Activated CD4-positive, alpha-beta T cell treated with anti-CD3 and anti-CD28 coated beads, Interleukin-2, amount 10 ng/mL, durations not matched to agents 7 days and 5 days (primary cell): ENCODE measurements at regions not wholly inside any gene's neighbourhood (a gene's known extent, or its start where the extent isn't known, plus 50 kb on each side); places are given as distances from the start of the nearest gene placed in this dataset.
A peak's percentile ranks its signal among the peaks of the same experiment; 100 is the strongest.
"Not testable (repeated sequence)": the region's sequence is repeated elsewhere in the genome, so short reads cannot be mapped to it uniquely, and the experiment has no call there.

Experiments
- CTCF ChIA-PET: fragments of 350-600 bp; sonication (Branson Sonifier 250); formaldehyde crosslinking; loops from one replicate; lab custom pipeline; 2021; ENCODE audit warnings: antibody characterized with exemption; lab: Charles Lee
- POLR2A ChIA-PET: fragments of 350-600 bp; sonication (Branson Sonifier 250); formaldehyde crosslinking; loops from one replicate; lab custom pipeline; 2021; ENCODE audit warnings: antibody characterized with exemption; lab: Charles Lee
- DNase-seq: peaks from one replicate; pipeline ENCODE4 v3.0.0-alpha.2; 2020
- H3K27ac Mint-ChIP-seq: one replicate; pipeline ENCODE4 v1.8.0; 2021; ENCODE audit warnings: mild to moderate bottlenecking, moderate library complexity, mixed read lengths
- H3K27me3 Mint-ChIP-seq: one replicate; pipeline ENCODE4 v1.8.0; 2021; ENCODE audit warnings: mixed read lengths
- H3K36me3 Mint-ChIP-seq: one replicate; pipeline ENCODE4 v1.8.0; 2021; ENCODE audit warnings: low read depth, mixed read lengths
- H3K4me1 Mint-ChIP-seq: one replicate; pipeline ENCODE4 v1.8.0; 2021; ENCODE audit warnings: mixed read lengths
- H3K4me3 Mint-ChIP-seq: one replicate; pipeline ENCODE4 v1.8.0; 2021; ENCODE audit warnings: mild to moderate bottlenecking, moderate library complexity, mixed read lengths
- H3K9me3 Mint-ChIP-seq: one replicate; pipeline ENCODE4 v1.8.0; 2021; ENCODE audit warnings: mixed read lengths

GRCh38 chr6:29227235-29227634 lies 56.5 kb downstream of the OR2J2 start:
- Mint-ChIP-seq H3K36me3 (no peaks in the 10 kb centered on the region), H3K4me3 (no peak overlapping the region), H3K27ac (no peak overlapping the region), H3K9me3 (no peaks in the 10 kb centered on the region), H3K4me1 (no peaks in the 10 kb centered on the region), H3K27me3 (peaks cover 21% of the 10 kb centered on the region)
- ChIA-PET CTCF (no interaction called here), POLR2A (no interaction called here)
- DNase-seq, result no peak

- Mint-ChIP-seq H3K4me3 (no peak overlapping the region), H3K36me3 (no peaks in the 10 kb centered on the region), H3K27ac (no peak overlapping the region), H3K4me1 (no peaks in the 10 kb centered on the region), H3K27me3 (peaks cover 28% of the 10 kb centered on the region), H3K9me3 (no peaks in the 10 kb centered on the region)
- no peak for DNase-seq
- ChIA-PET POLR2A (no interaction called here), CTCF (no interaction called here)
These were observed 60.0 kb downstream of the OR2J2 start for GRCh38 chr6:29230666-29231065.

DNA sequence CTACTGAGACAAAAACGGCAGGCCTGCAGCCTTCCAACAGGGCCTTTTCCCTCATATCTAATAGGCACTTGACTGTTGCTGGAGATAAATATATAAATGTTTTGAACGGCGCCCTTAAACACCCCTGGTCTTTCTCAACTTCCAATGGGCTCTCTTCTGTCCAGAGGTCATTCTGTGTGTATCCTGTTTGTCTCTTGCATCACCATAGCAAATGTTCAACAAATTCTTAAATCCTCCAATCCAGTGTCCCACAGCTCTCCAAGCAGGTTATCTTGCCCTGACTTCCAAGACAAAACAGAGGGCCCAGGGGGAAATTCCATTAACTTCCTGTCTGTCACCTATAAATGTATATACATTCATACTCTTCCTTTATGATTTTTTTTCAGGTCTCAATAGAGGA lies 62.0 kb downstream of the OR2J2 start:
- Mint-ChIP-seq H3K4me1 (no peaks in the 10 kb centered on the region), H3K4me3 (no peak overlapping the region), H3K9me3 (no peaks in the 10 kb centered on the region), H3K27ac (no peak overlapping the region), H3K27me3 (peaks cover 15% of the 10 kb centered on the region), H3K36me3 (no peaks in the 10 kb centered on the region)
- POLR2A ChIA-PET, result no interaction called here
- CTCF ChIA-PET, result no interaction called here
- DNase-seq, result no peak

- no peak for DNase-seq
- CTCF ChIA-PET, result no interaction called here
- no peaks in the 10 kb centered on the region for H3K9me3 Mint-ChIP-seq
- peak overlapping the region; percentile 26 for H3K27ac Mint-ChIP-seq
- POLR2A ChIA-PET, result no interaction called here
- H3K27me3 Mint-ChIP-seq, result peaks cover 12% of the 10 kb centered on the region
- no peak overlapping the region for H3K4me3 Mint-ChIP-seq
- H3K36me3 Mint-ChIP-seq, result no peaks in the 10 kb centered on the region
- H3K4me1 Mint-ChIP-seq, result no peaks in the 10 kb centered on the region
These were observed 65.4 kb downstream of the OR2J2 start for GRCh38 chr6:29236060-29236459.

DNA sequence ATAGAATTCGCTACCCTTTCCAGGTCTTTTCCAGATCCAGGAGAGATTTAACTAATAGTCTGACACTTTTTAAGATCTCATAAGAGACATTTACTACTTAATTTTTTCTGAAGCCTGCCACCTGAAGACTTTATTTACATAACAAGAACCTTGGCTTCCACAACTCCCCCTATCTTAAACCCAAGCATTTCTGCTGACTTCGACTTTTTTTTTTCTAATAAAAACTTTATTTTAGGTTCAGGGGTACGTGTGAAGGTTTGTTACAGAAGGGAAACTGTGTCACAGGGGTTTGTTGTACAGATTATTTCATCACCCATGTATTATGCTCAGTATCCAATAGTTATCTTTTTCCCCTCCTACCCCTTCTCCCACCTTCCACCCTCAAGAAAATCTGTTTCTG lies 64.9 kb upstream of the OR14J1 start:
- Mint-ChIP-seq H3K36me3 (no peaks in the 10 kb centered on the region), H3K27ac (no peak overlapping the region), H3K27me3 (peaks cover 11% of the 10 kb centered on the region), H3K4me1 (no peaks in the 10 kb centered on the region), H3K4me3 (no peak overlapping the region), H3K9me3 (no peaks in the 10 kb centered on the region)
- CTCF ChIA-PET, result interaction anchor here (0.6 kb wide), 1 partner anchor 97 kb away, joined by 3 read pairs; no protein-coding TSS in a partner anchor
- POLR2A ChIA-PET, result interaction anchor here (0.6 kb wide), 1 partner anchor 75 kb away, joined by 6 read pairs; no protein-coding TSS in a partner anchor
- no peak for DNase-seq

DNA sequence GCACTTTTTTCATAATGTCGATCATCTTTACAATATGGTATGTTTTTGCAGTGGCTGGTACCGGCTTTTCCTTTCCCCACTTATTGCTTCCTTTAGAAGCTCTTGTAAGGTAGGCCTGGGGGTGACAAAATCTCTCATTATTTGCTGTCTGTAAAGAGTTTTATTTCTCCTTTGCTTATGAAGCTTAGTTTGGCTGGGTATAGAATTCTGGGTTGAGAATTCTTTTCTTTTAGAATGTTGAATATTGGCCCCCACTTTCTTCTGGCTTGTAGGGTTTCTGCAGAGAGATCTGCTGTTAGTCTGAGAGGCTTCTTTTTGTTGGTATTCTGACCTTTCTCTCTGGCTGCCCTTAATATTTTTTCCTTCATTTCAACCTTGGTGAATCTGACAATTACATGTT lies 58.5 kb upstream of the OR14J1 start:
- H3K27me3 Mint-ChIP-seq, POLR2A ChIA-PET, H3K4me1 Mint-ChIP-seq, H3K27ac Mint-ChIP-seq, H3K4me3 Mint-ChIP-seq, DNase-seq, CTCF ChIA-PET, H3K36me3 Mint-ChIP-seq: not testable (repeated sequence)
- peaks cover 20% of the 10 kb centered on the region for H3K9me3 Mint-ChIP-seq
